Fibroblast of pulmonary artery (primary cell): ENCODE measurements at regions not wholly inside any gene's neighbourhood (a gene's known extent, or its start where the extent isn't known, plus 50 kb on each side); places are given as distances from the start of the nearest gene placed in this dataset.

Experiments used
- DNase-seq: peaks from one replicate; pipeline ENCODE4 v3.0.0-alpha.2; 2010; ENCODE audit warnings: low read depth
- H3K4me3 ChIP-seq: replicated peaks from 2 replicates; pipeline ENCODE4 v1.5.1; 2011; ENCODE audit warnings: low read depth, mild to moderate bottlenecking, control low read depth, low read length, moderate library complexity
- CTCF ChIP-seq: IDR thresholded peaks from 2 replicates; pipeline ENCODE4 v1.5.1; 2011; ENCODE audit warnings: mild to moderate bottlenecking, control low read depth, low read length, inconsistent platforms; ENCODE audit errors: missing control alignments

DNA sequence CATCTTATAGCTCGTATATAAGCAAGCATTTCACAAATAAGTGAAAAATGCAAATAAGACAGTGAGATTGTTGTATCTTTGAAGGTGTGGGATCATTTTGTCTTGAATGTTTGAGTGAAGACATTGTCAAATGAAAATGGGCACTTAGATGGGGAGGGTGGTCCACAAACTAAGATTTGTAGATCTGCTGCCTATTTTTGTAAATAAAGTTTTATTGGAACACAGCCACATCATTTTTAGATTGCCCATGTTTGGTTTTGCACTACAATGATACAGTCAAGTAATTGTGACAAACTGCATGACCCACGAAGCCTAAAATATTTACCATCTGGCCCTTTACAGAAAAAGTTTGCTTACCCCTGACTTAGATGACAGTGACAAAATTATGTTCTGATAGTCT lies 156.7 kb downstream of the PAH start:
- DNase-seq = no peak
- no peak for TF ChIP-seq CTCF
- H3K4me3 ChIP-seq = no peak overlapping the region

- no peak for TF ChIP-seq CTCF
- peak; percentile 14 for DNase-seq
- H3K4me3 ChIP-seq = no peak overlapping the region
These were observed 157.6 kb downstream of the PAH start for GRCh38 chr12:102759466-102759865.

DNA sequence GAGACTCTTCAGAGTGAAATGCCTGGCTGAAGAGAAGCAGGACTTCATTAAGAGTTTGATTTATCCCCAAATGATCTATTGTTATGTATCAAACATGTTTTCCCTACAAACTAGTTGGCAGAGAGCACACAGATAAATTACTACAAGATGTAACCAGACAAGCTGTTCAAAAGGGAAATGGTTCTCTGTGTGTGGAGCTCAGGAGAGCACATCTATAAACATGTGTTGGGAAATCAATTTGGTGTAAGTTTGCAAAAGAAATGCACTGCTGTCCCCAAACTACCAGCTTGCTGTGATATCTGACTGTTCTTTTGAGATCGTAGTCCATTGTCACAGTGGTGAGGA lies 159.2 kb downstream of the PAH start:
- TF ChIP-seq CTCF = no peak
- H3K4me3 ChIP-seq = no peak overlapping the region
- no peak for DNase-seq

GRCh38 chr12:102757154-102757881 lies 159.7 kb downstream of the PAH start:
- no peak for DNase-seq
- TF ChIP-seq CTCF = no peak
- H3K4me3 ChIP-seq = no peak overlapping the region

GRCh38 chr12:102756530-102756929 lies 160.5 kb downstream of the PAH start:
- no peak for DNase-seq
- H3K4me3 ChIP-seq = no peak overlapping the region
- TF ChIP-seq CTCF = no peak

DNA sequence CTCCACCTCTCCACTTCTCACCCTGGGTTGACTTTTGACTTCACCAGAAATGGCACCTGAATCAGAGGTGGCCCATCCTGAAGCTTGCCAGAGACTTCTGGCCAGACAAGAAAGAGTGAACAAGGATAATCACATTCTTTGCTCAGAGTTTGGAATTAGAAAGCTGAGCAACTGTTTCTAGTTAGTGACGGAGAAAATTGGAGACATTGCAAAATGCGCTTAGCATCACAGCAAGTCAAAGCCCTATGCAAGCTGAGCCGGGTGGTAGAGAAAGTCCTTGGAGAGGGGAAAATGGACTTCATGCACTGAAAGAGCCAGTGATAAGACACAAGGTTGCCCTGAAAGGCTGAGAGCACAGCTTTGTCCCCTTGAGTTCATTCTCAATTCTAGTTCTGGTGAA lies 161.8 kb downstream of the PAH start:
- DNase-seq = no peak

More for the DNA sequence above, 161.8 kb downstream of the PAH start:
- TF ChIP-seq CTCF = no peak
- no peak overlapping the region for H3K4me3 ChIP-seq
